ENCODE measurements at regions not wholly inside any gene's neighbourhood (a gene's known extent, or its start where the extent isn't known, plus 50 kb on each side); places are given as distances from the start of the nearest gene placed in this dataset.

DNA sequence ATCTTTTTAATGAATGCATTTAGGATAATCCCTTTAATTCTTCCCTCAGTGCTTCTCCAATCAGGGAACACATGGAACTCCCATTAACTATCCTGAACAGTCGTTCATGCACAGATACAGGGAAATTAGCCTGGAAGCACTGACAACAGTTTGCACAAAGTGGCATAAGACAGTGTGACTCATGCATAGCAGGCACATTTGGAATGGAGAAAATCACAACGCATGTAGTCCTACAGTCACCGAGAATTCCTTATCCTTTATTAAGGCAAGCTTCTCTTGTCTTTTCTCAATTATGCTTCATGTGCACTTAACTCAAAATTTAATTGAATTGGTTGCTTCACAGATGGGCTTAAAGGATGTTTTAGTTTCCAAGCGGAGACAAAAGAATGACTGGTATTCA lies 155.0 kb upstream of the CRBN start:
- no peaks in the 10 kb centered on the region for H3K27me3 Mint-ChIP-seq (ENCODE audit: low read depth)
- no peak overlapping the region for H3K4me3 Mint-ChIP-seq
- TF ChIP-seq, protein P1, sequence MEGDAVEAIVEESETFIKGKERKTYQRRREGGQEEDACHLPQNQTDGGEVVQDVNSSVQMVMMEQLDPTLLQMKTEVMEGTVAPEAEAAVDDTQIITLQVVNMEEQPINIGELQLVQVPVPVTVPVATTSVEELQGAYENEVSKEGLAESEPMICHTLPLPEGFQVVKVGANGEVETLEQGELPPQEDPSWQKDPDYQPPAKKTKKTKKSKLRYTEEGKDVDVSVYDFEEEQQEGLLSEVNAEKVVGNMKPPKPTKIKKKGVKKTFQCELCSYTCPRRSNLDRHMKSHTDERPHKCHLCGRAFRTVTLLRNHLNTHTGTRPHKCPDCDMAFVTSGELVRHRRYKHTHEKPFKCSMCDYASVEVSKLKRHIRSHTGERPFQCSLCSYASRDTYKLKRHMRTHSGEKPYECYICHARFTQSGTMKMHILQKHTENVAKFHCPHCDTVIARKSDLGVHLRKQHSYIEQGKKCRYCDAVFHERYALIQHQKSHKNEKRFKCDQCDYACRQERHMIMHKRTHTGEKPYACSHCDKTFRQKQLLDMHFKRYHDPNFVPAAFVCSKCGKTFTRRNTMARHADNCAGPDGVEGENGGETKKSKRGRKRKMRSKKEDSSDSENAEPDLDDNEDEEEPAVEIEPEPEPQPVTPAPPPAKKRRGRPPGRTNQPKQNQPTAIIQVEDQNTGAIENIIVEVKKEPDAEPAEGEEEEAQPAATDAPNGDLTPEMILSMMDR (conservative IDR thresholded peaks at IDR 0.05): no peak
- peaks cover 4% of the 10 kb centered on the region for H3K4me1 Mint-ChIP-seq
- H3K27ac Mint-ChIP-seq (ENCODE audit: unreplicated experiment): no peak overlapping the region
- no peaks in the 10 kb centered on the region for H3K36me3 Mint-ChIP-seq (ENCODE audit: low read depth)
- no peak for DNase-seq (ENCODE audit: low read depth, low spot score)
- H3K9me3 Mint-ChIP-seq: peaks cover 2% of the 10 kb centered on the region

DNA sequence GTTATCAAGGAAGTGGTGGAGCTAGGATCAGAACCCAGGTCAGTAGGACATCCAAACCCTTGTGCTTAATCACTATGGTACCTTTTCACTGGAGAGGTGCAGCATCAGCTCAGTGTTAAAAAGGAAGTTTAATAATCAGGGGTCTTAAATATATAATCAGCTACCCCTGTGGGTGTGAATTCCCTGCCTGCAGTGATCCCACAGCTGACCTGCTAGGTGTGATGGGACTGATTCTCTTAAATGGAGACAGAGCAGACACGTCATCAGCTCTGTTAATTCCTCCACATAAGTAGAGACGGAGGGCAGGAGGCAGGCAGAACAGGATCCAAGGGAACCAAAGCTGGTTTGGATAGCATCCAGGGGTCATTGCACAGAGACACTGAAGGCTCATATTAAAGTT lies 154.1 kb upstream of the CRBN start:
- DNase-seq (ENCODE audit: low read depth, low spot score): no peak
- Mint-ChIP-seq H3K4me3 (no peak overlapping the region), H3K9me3 (no peaks in the 10 kb centered on the region), H3K36me3 (ENCODE audit: low read depth) (no peaks in the 10 kb centered on the region), H3K4me1 (peaks cover 4% of the 10 kb centered on the region), H3K27me3 (ENCODE audit: low read depth) (no peaks in the 10 kb centered on the region), H3K27ac (ENCODE audit: unreplicated experiment) (no peak overlapping the region)
- TF ChIP-seq, protein P1 (conservative IDR thresholded peaks at IDR 0.05): no peak

DNA sequence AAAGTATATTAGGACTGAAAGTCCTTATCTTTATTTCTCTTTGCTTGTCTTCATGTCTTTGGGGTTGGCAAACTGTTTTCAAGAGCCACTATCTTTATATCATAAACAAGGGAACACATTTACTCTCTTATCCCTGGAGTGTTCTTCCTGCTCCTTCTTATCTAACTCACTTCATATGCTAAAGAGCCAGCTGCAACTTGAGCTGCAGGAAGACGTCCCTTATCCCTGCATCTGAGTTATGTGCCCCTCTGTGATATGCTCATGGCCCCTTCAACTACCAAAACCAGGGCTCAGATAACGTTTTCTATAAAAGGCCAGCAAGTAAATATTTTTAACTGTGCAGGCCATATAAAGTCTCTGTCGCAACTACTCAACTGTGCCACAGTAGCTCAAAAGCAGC lies 137.0 kb upstream of the CRBN start:
- H3K4me3 Mint-ChIP-seq: no peak overlapping the region

DNA sequence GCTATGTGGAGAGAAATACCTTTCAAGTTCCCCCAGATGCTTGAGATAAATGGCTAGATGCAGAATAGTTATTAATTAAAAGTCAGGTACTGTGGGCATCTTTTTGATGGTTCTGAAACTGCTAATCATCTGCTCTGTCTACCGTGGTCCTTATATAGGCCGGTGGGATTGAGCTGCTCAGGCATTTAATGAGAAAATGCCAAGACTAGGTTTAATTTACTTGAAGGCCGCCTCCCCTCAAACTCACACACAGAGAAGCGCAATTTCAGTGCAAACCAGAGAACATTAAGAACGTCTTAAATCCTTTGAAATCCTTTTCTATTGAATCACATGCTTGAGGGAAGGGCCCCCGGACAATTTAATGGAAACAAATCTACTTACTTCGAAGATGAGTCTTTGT lies 136.4 kb upstream of the CRBN start:
- TF ChIP-seq, protein P1 (conservative IDR thresholded peaks at IDR 0.05): no peak
- no peaks in the 10 kb centered on the region for H3K36me3 Mint-ChIP-seq (ENCODE audit: low read depth)
- H3K4me3 Mint-ChIP-seq: no peak overlapping the region
- DNase-seq (ENCODE audit: low read depth, low spot score): no peak
- peaks cover 6% of the 10 kb centered on the region for H3K9me3 Mint-ChIP-seq
- H3K27ac Mint-ChIP-seq (ENCODE audit: unreplicated experiment): no peak overlapping the region
- no peaks in the 10 kb centered on the region for H3K27me3 Mint-ChIP-seq (ENCODE audit: low read depth)
- H3K4me1 Mint-ChIP-seq: no peaks in the 10 kb centered on the region

More for the DNA sequence above, 137.0 kb upstream of the CRBN start:
- H3K36me3 Mint-ChIP-seq (ENCODE audit: low read depth): no peaks in the 10 kb centered on the region
- no peak overlapping the region for H3K27ac Mint-ChIP-seq (ENCODE audit: unreplicated experiment)
- peaks cover 6% of the 10 kb centered on the region for H3K9me3 Mint-ChIP-seq
- H3K27me3 Mint-ChIP-seq (ENCODE audit: low read depth): no peaks in the 10 kb centered on the region
- TF ChIP-seq, protein P1 (conservative IDR thresholded peaks at IDR 0.05): no peak
- DNase-seq (ENCODE audit: low read depth, low spot score): no peak
- H3K4me1 Mint-ChIP-seq: no peaks in the 10 kb centered on the region

DNA sequence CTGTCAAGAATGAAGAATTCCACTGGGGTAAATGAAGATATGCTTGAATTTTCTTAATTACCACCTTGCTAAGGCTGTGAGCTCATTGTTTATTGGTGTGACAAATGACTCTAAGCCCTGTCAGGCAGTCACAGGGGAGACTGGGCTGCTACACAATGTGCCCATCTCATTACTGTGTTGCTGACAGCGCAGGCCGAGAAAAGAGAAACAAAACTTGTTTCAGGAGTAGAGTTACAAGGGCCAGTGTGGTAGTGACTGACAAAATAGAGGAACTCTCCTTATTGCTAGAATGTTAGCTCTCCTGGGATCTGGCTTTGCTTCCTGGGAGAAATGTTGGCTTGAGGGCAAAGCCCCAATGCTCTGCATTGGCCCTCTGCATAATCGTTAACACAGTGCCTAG lies 130.4 kb upstream of the CRBN start:
- Mint-ChIP-seq H3K36me3 (ENCODE audit: low read depth) (no peaks in the 10 kb centered on the region), H3K27ac (ENCODE audit: unreplicated experiment) (no peak overlapping the region), H3K9me3 (no peaks in the 10 kb centered on the region), H3K4me3 (no peak overlapping the region), H3K27me3 (ENCODE audit: low read depth) (no peaks in the 10 kb centered on the region), H3K4me1 (peaks cover 9% of the 10 kb centered on the region)
- no peak for DNase-seq (ENCODE audit: low read depth, low spot score)
- TF ChIP-seq, protein P1 (conservative IDR thresholded peaks at IDR 0.05): no peak

DNA sequence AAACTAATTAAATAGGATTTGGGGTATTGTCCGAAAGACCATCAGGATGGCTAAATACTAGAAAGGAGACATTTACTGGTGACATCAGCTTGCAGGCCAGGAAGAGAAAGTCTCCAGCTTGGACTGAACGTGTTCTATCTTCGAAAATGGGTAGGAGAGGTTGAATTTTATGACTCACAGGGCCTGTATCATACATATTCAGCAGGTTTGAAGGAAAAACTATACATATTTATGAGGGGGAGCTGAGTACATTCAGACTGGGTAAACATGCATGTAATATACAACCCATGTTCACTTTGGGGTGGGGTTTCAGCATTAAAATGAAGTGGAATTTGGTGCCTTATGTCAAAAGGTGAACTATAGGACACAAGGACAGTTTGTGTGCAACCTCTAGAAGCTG lies 129.3 kb upstream of the CRBN start:
- no peaks in the 10 kb centered on the region for H3K9me3 Mint-ChIP-seq
- H3K27ac Mint-ChIP-seq (ENCODE audit: unreplicated experiment): no peak overlapping the region
- DNase-seq (ENCODE audit: low read depth, low spot score): no peak

More for the DNA sequence above, 129.3 kb upstream of the CRBN start:
- H3K4me1 Mint-ChIP-seq: peaks cover 9% of the 10 kb centered on the region
- H3K36me3 Mint-ChIP-seq (ENCODE audit: low read depth): no peaks in the 10 kb centered on the region
- H3K4me3 Mint-ChIP-seq: no peak overlapping the region
- TF ChIP-seq, protein P1 (conservative IDR thresholded peaks at IDR 0.05): no peak
- H3K27me3 Mint-ChIP-seq (ENCODE audit: low read depth): no peaks in the 10 kb centered on the region
